HG03196 (cell line): ENCODE measurements at regions not wholly inside any gene's neighbourhood (a gene's known extent, or its start where the extent isn't known, plus 50 kb on each side); places are given as distances from the start of the nearest gene placed in this dataset.

Experiments used
- ATAC-seq: cut with Tn5 transposase; IDR thresholded peaks from one replicate; pipeline ENCODE4 v1.9.1; 2021; ENCODE audit not compliant: unreplicated experiment

DNA sequence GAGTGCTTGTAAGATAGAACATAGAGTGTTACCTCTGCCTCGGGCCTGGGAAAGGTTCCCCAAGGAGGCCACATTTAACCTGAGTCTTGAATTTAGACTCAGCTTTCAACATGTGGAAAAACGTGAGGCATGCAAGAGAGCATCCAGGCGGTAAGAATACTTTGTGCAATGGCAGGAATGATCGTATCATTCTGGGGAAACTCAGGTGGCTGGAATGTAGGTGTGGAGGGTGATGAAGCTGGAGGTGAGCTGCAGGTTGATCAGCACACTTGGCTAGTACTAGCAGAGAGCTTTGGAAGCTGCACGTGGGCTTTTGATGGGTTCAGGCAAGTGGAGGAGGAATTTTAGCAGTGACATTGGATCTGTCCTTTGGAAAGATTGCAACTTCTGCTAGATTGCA, 270.3 kb upstream of the RAG2 start:
- no peak for ATAC-seq

GRCh38 chr11:36865846-36866245, 267.8 kb upstream of the RAG2 start:
- ATAC-seq, result no peak

DNA sequence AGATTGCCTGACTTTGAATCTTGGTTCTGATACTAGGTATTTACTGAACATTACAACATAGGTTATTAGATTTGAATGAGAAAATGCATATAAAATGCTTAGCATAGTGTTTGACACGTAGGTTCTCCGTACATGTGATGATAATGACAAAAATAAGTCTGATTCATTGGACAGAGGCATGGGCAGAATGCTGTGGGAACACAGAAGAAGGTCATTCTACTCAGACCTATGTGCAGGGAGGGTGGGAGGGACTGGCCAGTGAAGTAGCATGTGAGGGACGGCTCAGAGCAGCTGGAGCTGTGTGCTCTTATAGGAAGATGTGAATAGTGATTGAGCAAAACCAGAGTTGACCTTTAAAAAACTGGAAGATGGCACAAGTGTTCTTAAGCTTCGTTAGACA, 256.8 kb upstream of the RAG2 start:
- no peak for ATAC-seq

GRCh38 chr11:36848660-36849059, 250.6 kb upstream of the RAG2 start:
- no peak for ATAC-seq

DNA sequence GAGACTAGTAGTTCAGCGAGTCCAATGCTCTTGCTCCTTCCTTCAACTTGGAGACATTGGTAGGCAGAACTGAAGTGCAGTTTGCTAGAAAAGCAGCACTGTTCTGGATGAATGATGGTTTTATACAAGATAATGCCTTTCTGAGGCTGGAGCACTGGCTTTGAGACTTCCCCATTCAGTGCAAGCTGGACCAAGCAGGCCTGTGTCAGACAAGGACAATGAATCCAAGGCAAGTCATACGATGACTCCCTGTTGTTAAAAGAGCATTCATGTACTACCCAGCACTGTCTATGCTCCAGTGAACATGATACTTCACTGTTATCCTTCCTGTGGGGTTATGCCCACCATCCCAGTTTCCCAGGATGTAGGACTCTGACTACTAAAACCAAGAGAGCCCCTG, 242.3 kb upstream of the RAG2 start:
- ATAC-seq, result no peak

GRCh38 chr11:36837831-36838437, 239.9 kb upstream of the RAG2 start:
- no peak for ATAC-seq

- no peak for ATAC-seq
Observed at GRCh38 chr11:36825251-36825650, 227.2 kb upstream of the RAG2 start.

DNA sequence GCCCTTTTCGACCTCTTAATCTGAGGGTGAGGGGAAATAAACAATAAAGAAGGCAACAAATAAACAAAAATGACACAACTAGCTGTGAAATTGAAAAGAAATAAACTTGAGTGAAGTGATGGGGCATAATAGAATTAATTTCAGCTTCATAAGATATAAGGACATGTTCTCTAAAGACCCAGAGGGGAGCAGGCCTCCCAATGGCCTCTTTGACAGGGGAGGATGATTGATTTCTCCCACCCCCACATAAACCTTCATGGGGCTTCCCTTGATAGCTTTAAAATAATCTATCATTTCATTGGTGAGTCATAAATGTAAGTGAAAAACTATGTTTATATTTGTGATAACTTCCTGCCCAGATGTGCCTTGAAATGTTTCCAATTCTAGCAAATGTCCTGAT, 226.3 kb upstream of the RAG2 start:
- ATAC-seq, result no peak

- no peak for ATAC-seq
Observed at GRCh38 chr11:36822829-36823228, 224.8 kb upstream of the RAG2 start.

- no peak for ATAC-seq
Observed at GRCh38 chr11:36818410-36818809, 220.4 kb upstream of the RAG2 start.

DNA sequence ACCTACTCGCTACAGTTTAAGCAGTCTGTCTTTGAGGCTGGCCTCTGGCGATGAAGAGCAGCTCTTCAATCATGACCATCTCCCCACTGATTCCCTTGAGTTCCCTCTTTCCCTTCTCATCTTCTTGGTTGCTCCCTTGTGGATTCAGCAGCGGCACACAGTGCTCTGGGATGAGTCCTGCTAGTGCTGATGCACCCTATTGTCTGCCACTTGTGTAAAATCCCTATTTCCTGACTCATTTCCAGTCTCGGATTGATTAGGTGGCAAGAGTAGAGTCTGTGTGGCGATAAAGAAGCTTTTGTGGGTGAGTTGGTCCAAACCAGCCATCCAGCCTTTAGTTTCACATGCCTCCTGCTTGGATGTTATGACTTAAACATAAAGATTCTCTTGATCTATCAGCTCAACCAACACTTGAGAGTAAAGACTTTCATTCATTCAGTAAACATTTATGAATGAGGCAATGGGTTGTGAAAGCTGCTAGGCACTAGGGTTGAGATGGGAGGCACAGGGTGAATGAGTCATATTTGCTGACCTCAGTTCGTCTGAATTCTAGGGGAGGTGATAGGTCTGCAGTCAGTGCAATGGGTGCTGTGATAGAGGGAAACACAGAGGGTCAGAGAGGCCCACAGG, 219.4 kb upstream of the RAG2 start:
- no peak for ATAC-seq

DNA sequence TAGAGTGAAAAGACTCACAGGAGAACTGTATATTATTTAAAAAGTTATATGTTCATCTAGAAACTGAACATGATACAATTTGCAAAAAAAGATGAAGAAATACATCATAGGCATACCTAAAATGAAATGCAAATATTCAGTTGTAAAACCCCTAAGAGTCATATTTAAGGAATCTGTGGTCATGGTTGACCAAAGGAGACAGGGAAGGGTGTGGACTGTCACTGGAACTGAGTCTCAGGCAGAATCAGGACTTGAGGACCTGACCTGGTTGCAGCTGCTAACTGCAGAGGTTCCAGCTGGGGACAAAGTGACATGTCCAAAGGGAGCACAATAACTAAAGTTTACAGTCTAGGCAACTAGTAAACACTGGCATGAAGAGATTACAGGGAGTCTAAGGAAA, 211.3 kb upstream of the RAG2 start:
- ATAC-seq, result no peak

- ATAC-seq, result no peak
Observed at GRCh38 chr11:36807871-36808270, 209.8 kb upstream of the RAG2 start.

- ATAC-seq, result no peak
Observed at GRCh38 chr11:36803084-36803483, 205.0 kb upstream of the RAG2 start.

GRCh38 chr11:36792996-36793914, 195.2 kb upstream of the RAG2 start:
- no peak for ATAC-seq

DNA sequence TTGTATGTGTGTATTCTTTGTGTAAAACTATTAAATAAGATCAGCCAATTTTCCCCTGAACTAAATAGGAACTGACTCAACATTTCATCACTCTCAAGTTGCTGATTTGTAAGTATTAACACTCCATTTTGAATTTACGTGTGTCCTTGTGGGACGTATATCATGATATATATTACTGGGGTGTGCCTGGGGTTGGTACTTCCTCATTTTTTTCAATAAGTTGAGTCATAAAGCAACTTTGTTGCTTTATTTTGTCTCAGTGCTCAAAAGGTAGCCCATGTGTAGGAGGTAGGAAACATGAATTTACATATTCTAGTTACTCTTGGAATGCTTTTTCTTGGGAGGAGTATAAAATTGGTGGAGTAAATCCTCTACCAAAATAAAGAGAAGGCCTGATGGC, 193.9 kb upstream of the RAG2 start:
- ATAC-seq, result no peak

GRCh38 chr11:36790526-36790925, 192.5 kb upstream of the RAG2 start:
- ATAC-seq, result no peak

GRCh38 chr11:36783808-36784207, 185.8 kb upstream of the RAG2 start:
- no peak for ATAC-seq

DNA sequence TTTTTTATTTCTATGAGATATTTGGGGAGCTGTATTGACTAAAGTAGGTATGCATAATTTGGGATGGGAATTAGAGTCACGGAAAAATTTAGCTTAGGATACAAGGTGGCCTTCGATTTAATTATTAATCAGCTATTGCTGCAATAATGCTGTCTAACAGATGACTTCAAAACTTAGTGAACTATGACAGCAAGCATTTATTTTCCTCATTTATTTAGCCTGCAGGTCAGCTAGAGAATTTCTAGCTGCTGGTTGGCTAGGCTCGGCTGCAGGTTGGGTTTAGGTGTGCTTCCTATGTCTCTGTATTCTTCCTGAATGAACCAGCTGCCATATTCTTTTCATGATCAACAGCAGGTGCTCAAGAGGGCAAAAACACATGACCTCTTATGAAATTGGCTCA, 181.8 kb upstream of the RAG2 start:
- ATAC-seq, result no peak

DNA sequence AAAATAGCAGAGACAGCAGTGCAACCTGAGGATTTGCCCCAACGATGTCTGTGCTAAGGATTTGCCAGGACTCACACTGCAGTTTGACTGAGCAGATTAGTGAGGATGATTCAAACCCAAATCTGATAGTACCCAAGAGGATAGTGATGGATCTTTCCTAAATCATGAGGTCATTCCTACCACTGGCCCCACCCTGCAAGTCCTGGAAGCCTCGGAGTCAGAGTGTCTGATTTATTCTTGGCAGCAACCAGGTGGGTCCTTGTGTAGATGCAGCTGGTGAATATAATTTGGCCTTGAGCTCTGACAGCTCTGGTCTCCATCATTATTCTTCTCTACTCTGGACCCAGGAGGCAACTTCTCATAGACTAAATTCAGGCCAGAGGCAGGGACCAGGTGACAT, 179.3 kb upstream of the RAG2 start:
- ATAC-seq, result no peak

GRCh38 chr11:36775756-36776155, 177.7 kb upstream of the RAG2 start:
- ATAC-seq, result no peak

DNA sequence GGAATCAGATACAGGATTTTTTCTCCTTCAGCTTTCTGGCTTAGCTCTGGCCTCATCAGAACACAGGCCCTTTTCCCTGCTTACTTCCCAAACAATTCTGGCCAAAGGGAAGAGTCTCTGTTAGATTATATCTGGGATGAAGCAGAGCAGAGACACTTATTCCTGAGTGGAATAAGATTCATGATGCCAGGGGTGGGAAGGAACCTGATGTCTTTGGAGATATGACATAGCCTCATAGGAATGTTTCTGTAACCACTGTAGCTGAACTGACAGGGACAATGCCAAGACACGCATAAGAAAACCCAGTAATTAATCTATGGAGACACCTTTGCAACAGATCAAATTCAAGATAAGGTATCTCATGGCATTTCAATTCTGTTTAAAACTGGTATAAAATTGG, 177.1 kb upstream of the RAG2 start:
- ATAC-seq, result no peak
